ENCODE measurements at regions not wholly inside any gene's neighbourhood (a gene's known extent, or its start where the extent isn't known, plus 50 kb on each side); places are given as distances from the start of the nearest gene placed in this dataset.

DNA sequence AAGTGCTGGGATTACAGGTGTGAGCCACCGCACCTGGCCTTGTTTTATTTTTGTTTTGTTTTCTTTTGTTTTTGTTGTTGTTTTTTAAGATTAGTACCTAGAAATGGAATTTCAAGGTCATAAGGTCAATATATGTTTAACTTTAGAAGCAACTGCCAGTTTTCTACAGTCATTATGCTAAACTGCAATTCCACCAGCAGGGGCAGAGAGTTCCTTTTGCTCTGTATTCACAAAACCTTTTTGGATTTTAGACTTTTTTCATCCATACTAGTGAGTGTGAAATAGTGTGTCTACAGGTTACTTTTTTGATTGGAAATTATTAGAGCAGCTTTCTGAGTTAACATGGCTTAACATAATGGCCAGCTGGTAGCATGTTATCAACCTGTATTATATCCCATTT lies 580.6 kb downstream of the TRIML1 start:
- Histone ChIP-seq H3K4me2 (ENCODE audit: low read depth, low read length) (no peak overlapping the region), H3K56ac (ENCODE audit: extremely low read depth, insufficient read depth, low read length) (no peak overlapping the region), H3K27ac (ENCODE audit: insufficient read depth, low read length) (no peak overlapping the region), H3K36me3 (ENCODE audit: control insufficient read depth, insufficient read depth, low read length) (no peaks in the 10 kb centered on the region), H3K9ac (ENCODE audit: low read depth, low read length) (no peak overlapping the region), H3K23ac (ENCODE audit: low read depth, low read length) (no peak overlapping the region), H3K18ac (ENCODE audit: low read depth, low read length) (no peak overlapping the region), H2AK9ac (replicated peaks; ENCODE audit: low read depth, low read length, poor library complexity) (no peak overlapping the region), H3K4ac (ENCODE audit: low read depth, low read length) (no peak overlapping the region), H2BK20ac (ENCODE audit: low read depth, low read length) (no peak overlapping the region), H3K79me1 (ENCODE audit: low read depth in 1 of 2, low read length in 2 of 2) (no peaks in the 10 kb centered on the region), H2AK5ac (ENCODE audit: low read depth, low read length) (no peak overlapping the region), H3K9me1 (ENCODE audit: insufficient read depth, low read length) (no peaks in the 10 kb centered on the region), H3K9me3 (ENCODE audit: control insufficient read depth, insufficient read depth, low read length) (peaks cover 2% of the 10 kb centered on the region; the same call in 1 of the 2 replicates), H4K91ac (ENCODE audit: insufficient read depth, low read depth, low read length) (no peak overlapping the region), H4K8ac (ENCODE audit: low read depth in 2 of 2, low read length in 2 of 2) (no peak overlapping the region), H3K14ac (replicated peaks; ENCODE audit: low read depth, low read length) (no peak overlapping the region), H4K5ac (ENCODE audit: low read depth, low read length) (no peak overlapping the region), H2BK120ac (ENCODE audit: low read depth, low read length) (no peak overlapping the region), H2BK15ac (ENCODE audit: low read depth, low read length) (no peak overlapping the region), H3K4me3 (ENCODE audit: insufficient read depth, low read depth, low read length) (no peak overlapping the region), H4K20me1 (ENCODE audit: insufficient read depth, low read length) (no peaks in the 10 kb centered on the region), H3K4me1 (ENCODE audit: control insufficient read depth, insufficient read depth, low read length) (peaks cover 2% of the 10 kb centered on the region; the same call in 1 of the 2 replicates), H3K27me3 (ENCODE audit: control insufficient read depth, insufficient read depth, low read length) (no peaks in the 10 kb centered on the region), H2BK5ac (ENCODE audit: low read depth, low read length, poor library complexity, severe bottlenecking) (no peak overlapping the region), H2AFZ (replicated peaks; ENCODE audit: low read length, poor library complexity) (no peak overlapping the region)
- CTCF ChIA-PET, result interaction anchor here (1.0 kb wide), 1 partner anchor 8 kb away, joined by 3 read pairs; no protein-coding TSS in a partner anchor
- TF ChIP-seq, protein P1, sequence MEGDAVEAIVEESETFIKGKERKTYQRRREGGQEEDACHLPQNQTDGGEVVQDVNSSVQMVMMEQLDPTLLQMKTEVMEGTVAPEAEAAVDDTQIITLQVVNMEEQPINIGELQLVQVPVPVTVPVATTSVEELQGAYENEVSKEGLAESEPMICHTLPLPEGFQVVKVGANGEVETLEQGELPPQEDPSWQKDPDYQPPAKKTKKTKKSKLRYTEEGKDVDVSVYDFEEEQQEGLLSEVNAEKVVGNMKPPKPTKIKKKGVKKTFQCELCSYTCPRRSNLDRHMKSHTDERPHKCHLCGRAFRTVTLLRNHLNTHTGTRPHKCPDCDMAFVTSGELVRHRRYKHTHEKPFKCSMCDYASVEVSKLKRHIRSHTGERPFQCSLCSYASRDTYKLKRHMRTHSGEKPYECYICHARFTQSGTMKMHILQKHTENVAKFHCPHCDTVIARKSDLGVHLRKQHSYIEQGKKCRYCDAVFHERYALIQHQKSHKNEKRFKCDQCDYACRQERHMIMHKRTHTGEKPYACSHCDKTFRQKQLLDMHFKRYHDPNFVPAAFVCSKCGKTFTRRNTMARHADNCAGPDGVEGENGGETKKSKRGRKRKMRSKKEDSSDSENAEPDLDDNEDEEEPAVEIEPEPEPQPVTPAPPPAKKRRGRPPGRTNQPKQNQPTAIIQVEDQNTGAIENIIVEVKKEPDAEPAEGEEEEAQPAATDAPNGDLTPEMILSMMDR (conservative IDR thresholded peaks at IDR 0.05; ENCODE audit: low read depth, low read length), result peak; percentile 26; the same call in 1 of the 2 replicates
- TF ChIP-seq RAD21 (IDR thresholded peaks at IDR 0.05; ENCODE audit: low read length), result no peak
- POLR2A ChIA-PET (ENCODE audit: unreplicated experiment), result no interaction called here
- dilution Hi-C loops (cut with HindIII; ENCODE audit: low sequenced_read_pairs, unreplicated experiment) (no loop called here), intact Hi-C loops (cut with micrococcal nuclease) (loop anchor here (5.0 kb wide), 1 partner anchor 483 kb away; no protein-coding TSS in a partner anchor), in situ Hi-C loops (cut with MboI; ENCODE audit: low sequenced_read_pairs) (no loop called here)
- DNase-seq (no peak), ATAC-seq (ENCODE audit: low read depth) (no peak)
- no CpG with 5 or more reads among the region's 1 CpG for WGBS, 2 experiments (ENCODE audit: extremely low coverage in 2 of 2, insufficient read length in 1 of 2)
- BruUV-seq (replicated peaks), result no TSS peak

Data from IMR-90 (cell line).